ENCODE measurements at regions not wholly inside any gene's neighbourhood (a gene's known extent, or its start where the extent isn't known, plus 50 kb on each side); places are given as distances from the start of the nearest gene placed in this dataset.

- Mint-ChIP-seq H3K9me3 (peaks cover 9% of the 10 kb centered on the region), H3K27me3 (ENCODE audit: low read depth) (no peaks in the 10 kb centered on the region), H3K4me1 (ENCODE audit: low read depth) (no peaks in the 10 kb centered on the region), H3K36me3 (ENCODE audit: low read depth) (no peaks in the 10 kb centered on the region), H3K27ac (no peak overlapping the region), H3K4me3 (no peak overlapping the region)
- CTCF ChIA-PET: no interaction called here
- DNase-seq: no peak
- intact Hi-C loops (cut with micrococcal nuclease): no loop called here
Measured at GRCh38 chr18:29496152-29496680, 1319.3 kb upstream of the CDH2 start.

GRCh38 chr18:29494371-29494770 is 1317.4 kb upstream of the CDH2 start:
- H3K4me3 Mint-ChIP-seq: no peak overlapping the region
- H3K36me3 Mint-ChIP-seq (ENCODE audit: low read depth): no peaks in the 10 kb centered on the region
- no peak for DNase-seq
- peaks cover 9% of the 10 kb centered on the region for H3K9me3 Mint-ChIP-seq
- no peaks in the 10 kb centered on the region for H3K4me1 Mint-ChIP-seq (ENCODE audit: low read depth)
- CTCF ChIA-PET: no interaction called here
- no peak overlapping the region for H3K27ac Mint-ChIP-seq
- intact Hi-C loops (cut with micrococcal nuclease): no loop called here
- H3K27me3 Mint-ChIP-seq (ENCODE audit: low read depth): no peaks in the 10 kb centered on the region

- CTCF ChIA-PET: no interaction called here
Measured at GRCh38 chr18:29491907-29492306, 1315.0 kb upstream of the CDH2 start.

GRCh38 chr18:29488617-29489016 is 1311.7 kb upstream of the CDH2 start:
- Mint-ChIP-seq H3K9me3 (peaks cover 13% of the 10 kb centered on the region), H3K27ac (no peak overlapping the region), H3K4me3 (no peak overlapping the region), H3K4me1 (ENCODE audit: low read depth) (no peaks in the 10 kb centered on the region), H3K27me3 (ENCODE audit: low read depth) (no peaks in the 10 kb centered on the region), H3K36me3 (ENCODE audit: low read depth) (no peaks in the 10 kb centered on the region)
- intact Hi-C loops (cut with micrococcal nuclease): no loop called here
- CTCF ChIA-PET: no interaction called here
- no peak for DNase-seq

More at GRCh38 chr18:29491907-29492306, 1315.0 kb upstream of the CDH2 start:
- Mint-ChIP-seq H3K27ac (no peak overlapping the region), H3K9me3 (peaks cover 12% of the 10 kb centered on the region), H3K4me3 (no peak overlapping the region), H3K27me3 (ENCODE audit: low read depth) (no peaks in the 10 kb centered on the region), H3K4me1 (ENCODE audit: low read depth) (no peaks in the 10 kb centered on the region), H3K36me3 (ENCODE audit: low read depth) (no peaks in the 10 kb centered on the region)
- intact Hi-C loops (cut with micrococcal nuclease): no loop called here
- DNase-seq: no peak

GRCh38 chr18:29465526-29465925 is 1288.6 kb upstream of the CDH2 start:
- no peak overlapping the region for H3K27ac Mint-ChIP-seq
- H3K4me1 Mint-ChIP-seq (ENCODE audit: low read depth): no peaks in the 10 kb centered on the region
- no peaks in the 10 kb centered on the region for H3K36me3 Mint-ChIP-seq (ENCODE audit: low read depth)
- H3K27me3 Mint-ChIP-seq (ENCODE audit: low read depth): no peaks in the 10 kb centered on the region
- intact Hi-C loops (cut with micrococcal nuclease): no loop called here
- CTCF ChIA-PET: no interaction called here
- DNase-seq: no peak
- no peak overlapping the region for H3K4me3 Mint-ChIP-seq
- peaks cover 10% of the 10 kb centered on the region for H3K9me3 Mint-ChIP-seq

- CTCF ChIA-PET: no interaction called here
- Mint-ChIP-seq H3K36me3 (ENCODE audit: low read depth) (no peaks in the 10 kb centered on the region), H3K9me3 (peaks cover 12% of the 10 kb centered on the region), H3K4me3 (no peak overlapping the region), H3K27me3 (ENCODE audit: low read depth) (no peaks in the 10 kb centered on the region), H3K27ac (no peak overlapping the region), H3K4me1 (ENCODE audit: low read depth) (no peaks in the 10 kb centered on the region)
- intact Hi-C loops (cut with micrococcal nuclease): no loop called here
- no peak for DNase-seq
Measured at GRCh38 chr18:29459972-29460371, 1283.0 kb upstream of the CDH2 start.

GRCh38 chr18:29457316-29457889 is 1280.5 kb upstream of the CDH2 start:
- Mint-ChIP-seq H3K27ac (no peak overlapping the region), H3K27me3 (ENCODE audit: low read depth) (no peaks in the 10 kb centered on the region), H3K4me3 (no peak overlapping the region), H3K36me3 (ENCODE audit: low read depth) (no peaks in the 10 kb centered on the region), H3K4me1 (ENCODE audit: low read depth) (no peaks in the 10 kb centered on the region), H3K9me3 (peaks cover 11% of the 10 kb centered on the region)
- intact Hi-C loops (cut with micrococcal nuclease): no loop called here
- DNase-seq: no peak
- CTCF ChIA-PET: no interaction called here

- Mint-ChIP-seq H3K4me1 (ENCODE audit: low read depth) (no peaks in the 10 kb centered on the region), H3K4me3 (no peak overlapping the region), H3K9me3 (peaks cover 11% of the 10 kb centered on the region), H3K36me3 (ENCODE audit: low read depth) (no peaks in the 10 kb centered on the region), H3K27me3 (ENCODE audit: low read depth) (no peaks in the 10 kb centered on the region), H3K27ac (no peak overlapping the region)
- intact Hi-C loops (cut with micrococcal nuclease): no loop called here
- CTCF ChIA-PET: no interaction called here
- DNase-seq: no peak
Measured at GRCh38 chr18:29449424-29449823, 1272.5 kb upstream of the CDH2 start.

- CTCF ChIA-PET: no interaction called here
- DNase-seq: no peak
- H3K9me3 Mint-ChIP-seq: peaks cover 20% of the 10 kb centered on the region
- no peaks in the 10 kb centered on the region for H3K36me3 Mint-ChIP-seq (ENCODE audit: low read depth)
- no peak overlapping the region for H3K27ac Mint-ChIP-seq
- H3K4me3 Mint-ChIP-seq: no peak overlapping the region
- no peaks in the 10 kb centered on the region for H3K27me3 Mint-ChIP-seq (ENCODE audit: low read depth)
- intact Hi-C loops (cut with micrococcal nuclease): no loop called here
- H3K4me1 Mint-ChIP-seq (ENCODE audit: low read depth): no peaks in the 10 kb centered on the region
Measured at GRCh38 chr18:29439398-29439797, 1262.5 kb upstream of the CDH2 start.

GRCh38 chr18:29436459-29436858 is 1259.5 kb upstream of the CDH2 start:
- H3K27ac Mint-ChIP-seq: no peak overlapping the region
- H3K4me1 Mint-ChIP-seq (ENCODE audit: low read depth): no peaks in the 10 kb centered on the region
- intact Hi-C loops (cut with micrococcal nuclease): no loop called here
- H3K4me3 Mint-ChIP-seq: no peak overlapping the region
- CTCF ChIA-PET: no interaction called here
- DNase-seq: no peak
- H3K27me3 Mint-ChIP-seq (ENCODE audit: low read depth): no peaks in the 10 kb centered on the region
- H3K9me3 Mint-ChIP-seq: peaks cover 20% of the 10 kb centered on the region
- H3K36me3 Mint-ChIP-seq (ENCODE audit: low read depth): no peaks in the 10 kb centered on the region

GRCh38 chr18:29434650-29435049 is 1257.7 kb upstream of the CDH2 start:
- CTCF ChIA-PET: no interaction called here
- no peak overlapping the region for H3K4me3 Mint-ChIP-seq
- DNase-seq: no peak
- no peaks in the 10 kb centered on the region for H3K36me3 Mint-ChIP-seq (ENCODE audit: low read depth)
- no peaks in the 10 kb centered on the region for H3K27me3 Mint-ChIP-seq (ENCODE audit: low read depth)
- peaks cover 17% of the 10 kb centered on the region for H3K9me3 Mint-ChIP-seq
- no peak overlapping the region for H3K27ac Mint-ChIP-seq
- H3K4me1 Mint-ChIP-seq (ENCODE audit: low read depth): no peaks in the 10 kb centered on the region
- intact Hi-C loops (cut with micrococcal nuclease): no loop called here

GRCh38 chr18:29430416-29430815 is 1253.5 kb upstream of the CDH2 start:
- no peaks in the 10 kb centered on the region for H3K4me1 Mint-ChIP-seq (ENCODE audit: low read depth)
- H3K27ac Mint-ChIP-seq: no peak overlapping the region
- DNase-seq: no peak
- intact Hi-C loops (cut with micrococcal nuclease): no loop called here
- peaks cover 9% of the 10 kb centered on the region for H3K9me3 Mint-ChIP-seq
- CTCF ChIA-PET: no interaction called here
- H3K36me3 Mint-ChIP-seq (ENCODE audit: low read depth): no peaks in the 10 kb centered on the region
- no peak overlapping the region for H3K4me3 Mint-ChIP-seq
- no peaks in the 10 kb centered on the region for H3K27me3 Mint-ChIP-seq (ENCODE audit: low read depth)

- no peaks in the 10 kb centered on the region for H3K36me3 Mint-ChIP-seq (ENCODE audit: low read depth)
- peaks cover 20% of the 10 kb centered on the region for H3K9me3 Mint-ChIP-seq
- no peak overlapping the region for H3K4me3 Mint-ChIP-seq
- intact Hi-C loops (cut with micrococcal nuclease): no loop called here
- CTCF ChIA-PET: no interaction called here
- no peaks in the 10 kb centered on the region for H3K27me3 Mint-ChIP-seq (ENCODE audit: low read depth)
- no peak for DNase-seq
- H3K4me1 Mint-ChIP-seq (ENCODE audit: low read depth): no peaks in the 10 kb centered on the region
- no peak overlapping the region for H3K27ac Mint-ChIP-seq
Measured at GRCh38 chr18:29418136-29418535, 1241.2 kb upstream of the CDH2 start.

- no peak overlapping the region for H3K4me3 Mint-ChIP-seq
Measured at GRCh38 chr18:29406996-29407395, 1230.1 kb upstream of the CDH2 start.

More at GRCh38 chr18:29406996-29407395, 1230.1 kb upstream of the CDH2 start:
- Mint-ChIP-seq H3K27me3 (ENCODE audit: low read depth) (no peaks in the 10 kb centered on the region), H3K36me3 (ENCODE audit: low read depth) (no peaks in the 10 kb centered on the region), H3K4me1 (ENCODE audit: low read depth) (no peaks in the 10 kb centered on the region), H3K27ac (no peak overlapping the region), H3K9me3 (peaks cover 3% of the 10 kb centered on the region)
- CTCF ChIA-PET: no interaction called here
- intact Hi-C loops (cut with micrococcal nuclease): no loop called here
- no peak for DNase-seq

Measured in activated naive CD4-positive, alpha-beta T cell treated with anti-CD3 and anti-CD28 coated beads for 36 hours (primary cell).